ENCODE measurements at regions not wholly inside any gene's neighbourhood (a gene's known extent, or its start where the extent isn't known, plus 50 kb on each side); places are given as distances from the start of the nearest gene placed in this dataset.
"Not testable (repeated sequence)": the region's sequence is repeated elsewhere in the genome, so short reads cannot be mapped to it uniquely, and the experiment has no call there.

DNA sequence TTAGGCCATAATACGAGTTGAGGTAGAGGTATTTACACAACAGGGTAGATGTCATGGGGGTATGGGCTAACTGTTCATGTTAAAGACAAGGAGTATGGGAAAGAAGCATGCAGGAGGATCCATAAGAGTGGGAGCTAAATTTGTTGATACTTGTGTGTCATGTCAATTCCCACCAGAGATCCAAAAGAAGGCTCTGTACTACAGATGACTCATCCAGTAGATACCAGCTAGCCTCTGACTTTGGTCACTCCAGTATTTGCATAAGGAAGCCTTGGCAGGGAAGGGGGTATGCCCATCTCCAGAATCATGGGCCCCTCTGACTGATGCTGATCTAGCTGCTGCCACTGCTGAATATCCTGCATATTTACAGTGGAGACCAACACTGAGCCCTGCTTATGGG is 743.7 kb upstream of the GRAMD2B start:
- H3K4me3 ChIP-seq: no peak overlapping the region
- no peak for DNase-seq (ENCODE audit: low read depth in 1 of 2, low spot score in 2 of 2)
- no peaks in the 10 kb centered on the region for H3K9me3 ChIP-seq (replicated peaks)

DNA sequence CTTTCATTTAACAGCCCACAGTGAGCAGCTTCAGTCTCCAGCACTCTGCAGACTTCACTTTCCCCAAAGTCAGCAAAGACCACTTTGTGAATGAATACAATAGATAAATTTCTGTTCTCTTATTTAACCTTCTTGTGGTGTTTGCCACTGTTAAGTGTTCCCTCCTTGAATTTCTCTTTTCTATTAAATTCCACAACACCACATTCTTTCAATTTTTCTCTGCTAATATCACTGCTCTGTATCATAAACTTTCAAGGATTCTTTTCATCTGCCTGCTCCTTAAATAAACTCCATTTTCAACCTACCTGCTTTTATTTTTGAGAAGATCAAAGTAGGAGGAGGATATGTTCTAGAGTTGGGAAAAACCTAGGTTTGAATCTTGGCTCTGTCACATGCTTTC is 739.5 kb upstream of the GRAMD2B start:
- Histone ChIP-seq H3K27me3 (replicated peaks) (no peaks in the 10 kb centered on the region), H3K27ac (peak overlapping the region; percentile 16), H3K9me3 (replicated peaks) (no peaks in the 10 kb centered on the region), H3K36me3 (no peaks in the 10 kb centered on the region), H3K4me3 (no peak overlapping the region), H3K4me1 (replicated peaks) (peaks cover 31% of the 10 kb centered on the region)
- peak in 1 of 2 experiments; percentile 76 for DNase-seq (ENCODE audit: low read depth in 1 of 2, low spot score in 2 of 2)

More for the DNA sequence above, 743.7 kb upstream of the GRAMD2B start:
- H3K27ac ChIP-seq: no peak overlapping the region
- H3K27me3 ChIP-seq (replicated peaks): no peaks in the 10 kb centered on the region
- H3K4me1 ChIP-seq (replicated peaks): peaks cover 12% of the 10 kb centered on the region
- no peaks in the 10 kb centered on the region for H3K36me3 ChIP-seq

DNA sequence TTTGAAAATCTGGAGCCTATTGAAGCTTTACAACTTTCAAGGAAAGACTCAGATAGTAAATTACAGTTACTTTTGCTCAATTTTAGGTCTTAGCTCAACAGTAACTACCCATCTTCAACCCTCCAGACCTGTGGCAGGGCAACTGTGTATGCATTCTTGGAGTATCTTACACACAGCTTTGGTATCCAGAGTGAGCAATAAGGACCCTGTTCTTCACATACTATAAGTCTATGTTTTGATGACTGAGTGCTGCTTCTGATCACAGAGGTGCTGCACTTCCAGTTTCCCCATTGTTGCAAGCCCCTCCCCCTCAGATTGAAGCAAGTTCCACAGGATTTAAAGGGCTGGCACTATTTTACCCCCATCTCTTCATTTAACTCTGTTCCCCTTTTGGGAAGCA is 737.4 kb upstream of the GRAMD2B start:
- DNase-seq (ENCODE audit: low read depth in 1 of 2, low spot score in 2 of 2): peak; percentile 70 to 75
- Histone ChIP-seq H3K27me3 (replicated peaks) (no peaks in the 10 kb centered on the region), H3K4me3 (no peak overlapping the region), H3K36me3 (no peaks in the 10 kb centered on the region), H3K9me3 (replicated peaks) (no peaks in the 10 kb centered on the region), H3K27ac (peak overlapping the region; percentile 59), H3K4me1 (replicated peaks) (peaks cover 31% of the 10 kb centered on the region)

DNA sequence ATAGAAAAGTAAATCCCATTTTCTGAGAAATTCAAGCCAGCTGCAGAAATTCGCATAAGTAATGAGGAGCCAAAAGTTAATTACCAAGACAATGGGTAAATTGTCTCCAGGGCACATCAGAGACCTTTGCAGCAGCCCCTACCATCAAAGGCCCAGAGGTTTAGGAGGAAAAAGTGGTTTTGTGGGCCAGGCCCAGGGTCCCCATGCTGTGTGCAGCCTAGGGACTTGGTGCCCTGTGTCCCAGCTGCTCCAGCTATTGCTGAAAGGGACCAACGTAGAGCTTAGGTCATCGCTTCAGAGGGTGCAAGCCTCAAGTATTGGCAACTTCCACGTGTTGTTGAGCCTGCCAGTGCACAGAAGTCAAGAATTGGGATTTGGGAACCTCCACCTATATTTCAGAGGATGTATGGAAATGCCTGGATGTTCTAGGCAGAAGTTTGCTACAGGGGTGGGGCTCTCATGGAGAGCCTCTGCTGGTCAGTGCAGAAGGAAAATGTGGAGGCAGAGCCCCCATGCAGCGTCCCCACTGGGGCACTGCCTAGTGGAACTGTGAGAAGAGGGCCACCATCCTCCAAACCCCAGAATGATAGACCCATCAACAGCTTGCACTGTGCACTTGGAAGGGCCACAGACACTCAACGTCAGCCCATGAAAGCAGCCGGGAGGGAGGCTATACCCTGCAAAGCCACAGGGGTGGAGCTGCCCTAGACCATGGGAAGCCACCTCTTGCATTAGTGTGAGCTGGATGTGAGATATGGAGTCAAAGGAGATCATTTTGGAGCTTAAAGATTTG is 731.3 kb upstream of the GRAMD2B start:
- not testable (repeated sequence) for DNase-seq (ENCODE audit: low read depth in 1 of 2, low spot score in 2 of 2); H3K27ac ChIP-seq

DNA sequence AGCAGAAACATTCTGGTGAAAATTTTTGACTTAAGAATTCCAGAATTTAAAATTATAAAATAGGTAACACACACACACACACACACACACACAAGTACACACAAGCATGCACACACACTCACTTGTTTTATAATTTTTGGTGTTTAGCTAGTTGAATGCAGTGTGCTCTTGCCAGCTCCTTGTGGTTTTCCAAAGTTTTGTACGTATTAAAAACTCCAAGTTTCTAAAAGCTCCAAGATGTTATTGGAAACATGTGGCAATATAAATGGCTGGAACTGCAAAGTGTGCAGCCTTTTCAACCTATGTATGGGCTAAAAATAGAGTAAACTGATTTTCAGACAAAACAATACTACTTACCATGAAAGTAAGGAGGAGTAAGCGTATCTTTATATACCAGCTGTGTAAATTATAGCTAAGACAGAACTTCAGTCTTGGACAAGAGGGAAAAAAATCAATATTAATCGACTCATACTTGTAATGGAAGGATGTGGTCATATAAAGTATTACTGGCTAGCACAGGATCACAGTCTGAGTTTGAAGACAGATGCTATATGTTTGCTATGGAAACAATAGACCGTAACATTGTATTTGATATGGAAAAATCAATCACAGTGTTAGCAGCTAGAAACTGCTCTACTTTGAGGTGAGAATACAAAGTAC is 727.1 kb upstream of the GRAMD2B start:
- H3K9me3 ChIP-seq (replicated peaks): no peaks in the 10 kb centered on the region
- H3K36me3 ChIP-seq: no peaks in the 10 kb centered on the region
- peak overlapping the region; percentile 7 for H3K27ac ChIP-seq
- H3K27me3 ChIP-seq (replicated peaks): no peaks in the 10 kb centered on the region
- peaks cover 43% of the 10 kb centered on the region for H3K4me1 ChIP-seq (replicated peaks)
- H3K4me3 ChIP-seq: no peak overlapping the region
- DNase-seq (ENCODE audit: low read depth in 1 of 2, low spot score in 2 of 2): no peak

More for the DNA sequence above, 731.3 kb upstream of the GRAMD2B start:
- not testable (repeated sequence) for H3K4me3 ChIP-seq; H3K9me3 ChIP-seq (replicated peaks); H3K27me3 ChIP-seq (replicated peaks); H3K36me3 ChIP-seq
- H3K4me1 ChIP-seq (replicated peaks): peaks cover 19% of the 10 kb centered on the region

DNA sequence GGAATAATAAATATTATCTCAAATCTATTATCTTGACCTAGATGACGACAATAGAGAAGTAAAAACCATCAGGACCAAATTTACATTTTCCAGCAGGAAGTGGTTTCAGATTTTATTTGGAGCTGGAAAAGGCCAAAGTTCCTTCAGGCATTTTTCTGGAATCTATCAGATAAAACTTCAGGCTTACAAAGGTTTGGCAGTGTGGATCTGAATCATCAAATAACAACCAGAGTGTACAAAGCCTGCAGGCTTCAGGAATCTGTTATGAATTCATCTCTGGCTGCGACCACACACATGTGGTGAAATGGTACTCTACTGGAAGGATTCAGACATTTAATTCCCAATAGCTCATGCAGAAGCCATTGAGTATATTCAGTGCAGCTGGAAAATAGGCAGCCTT is 726.4 kb upstream of the GRAMD2B start:
- DNase-seq (ENCODE audit: low read depth in 1 of 2, low spot score in 2 of 2): peak; percentile 65 to 74
- Histone ChIP-seq H3K27ac (peak overlapping the region; percentile 7), H3K4me1 (replicated peaks) (peaks cover 44% of the 10 kb centered on the region), H3K36me3 (no peaks in the 10 kb centered on the region), H3K27me3 (replicated peaks) (no peaks in the 10 kb centered on the region), H3K4me3 (no peak overlapping the region), H3K9me3 (replicated peaks) (no peaks in the 10 kb centered on the region)

DNA sequence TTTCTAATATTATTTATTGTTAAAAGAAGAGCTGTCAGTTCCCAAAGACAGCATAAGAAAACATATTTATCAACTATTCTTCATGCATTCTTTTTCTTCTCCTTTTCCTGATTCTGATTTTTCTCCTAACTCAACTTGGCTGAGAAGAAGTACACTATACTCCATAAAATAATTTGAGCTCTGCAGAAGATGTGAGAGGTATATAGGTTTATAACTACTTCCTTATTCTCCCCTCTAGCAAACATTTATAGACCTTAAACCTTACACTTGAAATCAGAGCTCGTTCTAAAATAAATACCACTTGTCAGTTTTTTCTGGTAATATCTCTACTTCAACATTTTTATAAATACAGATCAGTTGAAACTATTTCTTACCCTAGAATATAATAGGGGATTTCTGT is 724.8 kb upstream of the GRAMD2B start:
- Histone ChIP-seq H3K36me3 (no peaks in the 10 kb centered on the region), H3K27me3 (replicated peaks) (no peaks in the 10 kb centered on the region), H3K9me3 (replicated peaks) (no peaks in the 10 kb centered on the region), H3K27ac (no peak overlapping the region), H3K4me1 (replicated peaks) (peaks cover 44% of the 10 kb centered on the region), H3K4me3 (no peak overlapping the region)
- DNase-seq (ENCODE audit: low read depth in 1 of 2, low spot score in 2 of 2): no peak

DNA sequence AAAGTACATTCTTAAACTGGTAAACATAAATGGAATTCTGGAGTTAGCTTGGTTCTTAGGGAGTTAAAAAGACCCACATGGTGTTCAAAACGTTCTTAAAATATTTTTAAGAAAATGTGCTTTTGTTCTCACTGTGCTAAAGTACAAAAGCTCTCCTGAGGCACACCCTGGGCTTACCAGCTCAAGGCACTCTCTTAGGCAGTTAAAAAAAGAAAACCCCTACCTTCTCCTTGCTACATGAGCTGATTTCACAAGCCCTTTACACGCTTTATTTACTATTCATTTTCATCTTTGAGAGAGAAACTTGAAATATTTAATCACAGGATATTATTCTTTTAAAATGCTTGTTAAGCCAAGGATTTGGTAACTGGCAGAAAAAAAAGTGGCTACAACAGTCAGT is 723.3 kb upstream of the GRAMD2B start:
- H3K4me1 ChIP-seq (replicated peaks): peaks cover 44% of the 10 kb centered on the region
- peak in 1 of 2 experiments; percentile 27 for DNase-seq (ENCODE audit: low read depth in 1 of 2, low spot score in 2 of 2)
- H3K36me3 ChIP-seq: no peaks in the 10 kb centered on the region
- H3K27me3 ChIP-seq (replicated peaks): no peaks in the 10 kb centered on the region
- H3K27ac ChIP-seq: peak overlapping the region; percentile 34
- H3K9me3 ChIP-seq (replicated peaks): no peaks in the 10 kb centered on the region
- H3K4me3 ChIP-seq: no peak overlapping the region

DNA sequence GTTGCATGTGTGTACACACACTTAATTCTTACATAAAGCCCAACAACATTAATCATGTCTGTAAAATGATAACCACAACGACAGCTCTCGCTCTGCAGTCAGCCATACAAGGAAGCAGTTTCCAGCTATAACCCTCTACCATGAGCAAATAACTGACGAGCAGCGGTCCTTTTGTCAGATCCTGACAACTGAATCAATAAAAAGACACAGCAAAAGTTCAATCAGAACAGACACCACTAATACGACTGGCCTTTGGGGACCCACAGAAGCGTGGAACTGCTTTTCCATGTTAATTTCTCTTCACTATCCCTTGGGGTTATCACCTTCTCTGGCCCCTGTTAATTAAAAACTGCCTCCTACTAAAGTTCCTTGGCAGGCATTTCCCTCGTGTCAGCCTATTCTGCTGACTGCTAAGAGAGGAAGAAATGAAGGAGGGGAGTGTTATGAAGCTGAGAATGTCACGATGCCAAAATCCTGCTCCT is 722.8 kb upstream of the GRAMD2B start:
- Histone ChIP-seq H3K27me3 (replicated peaks) (no peaks in the 10 kb centered on the region), H3K4me3 (no peak overlapping the region), H3K9me3 (replicated peaks) (no peaks in the 10 kb centered on the region), H3K27ac (peak overlapping the region; percentile 34), H3K36me3 (no peaks in the 10 kb centered on the region), H3K4me1 (replicated peaks) (peaks cover 40% of the 10 kb centered on the region)
- no peak for DNase-seq (ENCODE audit: low read depth in 1 of 2, low spot score in 2 of 2)

DNA sequence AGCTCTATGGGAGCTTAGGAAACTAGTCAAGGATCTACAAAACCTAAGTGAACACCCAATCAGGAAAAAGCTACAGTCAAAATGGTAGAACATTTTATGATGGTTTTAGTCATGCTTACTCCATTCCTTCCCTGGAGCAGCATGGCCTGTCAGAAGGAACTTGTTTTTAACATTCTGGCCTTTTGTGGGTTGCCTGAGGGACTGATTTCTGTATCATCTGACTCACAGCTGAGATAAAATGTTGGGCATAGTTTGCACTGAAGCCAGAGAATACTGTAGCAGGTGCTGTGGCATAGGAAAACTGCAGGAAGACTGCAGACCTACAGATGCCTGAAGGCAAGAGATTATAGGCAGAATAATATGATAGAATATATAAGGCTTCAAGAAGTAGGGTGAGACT is 719.6 kb upstream of the GRAMD2B start:
- Histone ChIP-seq H3K9me3 (replicated peaks) (no peaks in the 10 kb centered on the region), H3K4me3 (no peak overlapping the region), H3K4me1 (replicated peaks) (peaks cover 18% of the 10 kb centered on the region), H3K36me3 (no peaks in the 10 kb centered on the region), H3K27me3 (replicated peaks) (no peaks in the 10 kb centered on the region), H3K27ac (no peak overlapping the region)
- no peak for DNase-seq (ENCODE audit: low read depth in 1 of 2, low spot score in 2 of 2)

DNA sequence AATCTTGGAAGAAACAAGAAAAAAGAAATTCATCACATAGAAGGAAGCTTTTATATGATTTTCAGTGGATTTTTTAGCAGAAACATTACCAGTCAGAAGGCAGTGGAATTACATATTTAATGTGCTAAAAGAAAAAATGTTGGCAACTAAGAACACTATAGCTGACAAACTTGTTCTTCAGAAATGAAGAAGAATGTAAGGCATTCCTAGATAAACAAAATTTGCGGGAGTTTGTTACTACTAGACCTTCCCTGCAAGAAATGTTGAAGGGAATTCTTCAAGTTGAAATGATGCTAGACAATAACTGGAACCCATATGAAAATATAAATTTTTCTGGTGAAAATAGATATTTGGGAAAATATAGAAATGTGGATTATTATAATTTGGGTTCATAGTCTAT is 718.3 kb upstream of the GRAMD2B start:
- no peaks in the 10 kb centered on the region for H3K9me3 ChIP-seq (replicated peaks)
- no peak overlapping the region for H3K27ac ChIP-seq
- H3K36me3 ChIP-seq: no peaks in the 10 kb centered on the region
- H3K4me1 ChIP-seq (replicated peaks): peaks cover 13% of the 10 kb centered on the region
- H3K4me3 ChIP-seq: no peak overlapping the region
- no peaks in the 10 kb centered on the region for H3K27me3 ChIP-seq (replicated peaks)
- no peak for DNase-seq (ENCODE audit: low read depth in 1 of 2, low spot score in 2 of 2)

DNA sequence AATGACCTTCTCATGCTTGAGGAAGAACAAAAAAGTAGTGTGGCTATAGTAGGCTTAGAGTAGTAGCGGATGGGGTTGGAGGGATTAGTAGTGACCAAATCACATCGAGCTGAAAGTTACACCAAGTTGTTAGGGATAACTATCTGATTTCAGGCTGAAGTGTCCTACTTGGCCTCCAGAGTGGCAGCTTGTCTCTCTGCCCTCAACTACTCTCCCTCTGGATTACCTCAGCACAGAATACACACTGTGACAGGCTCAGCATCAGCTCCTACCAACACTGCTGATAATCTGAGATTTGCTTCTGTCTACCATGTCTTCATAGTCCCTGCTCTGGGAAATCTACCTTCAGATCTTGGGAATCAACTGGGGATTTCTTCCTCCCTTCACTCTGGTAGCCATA is 714.6 kb upstream of the GRAMD2B start:
- H3K9me3 ChIP-seq (replicated peaks): no peaks in the 10 kb centered on the region
- no peaks in the 10 kb centered on the region for H3K27me3 ChIP-seq (replicated peaks)
- H3K36me3 ChIP-seq: no peaks in the 10 kb centered on the region
- no peak for DNase-seq (ENCODE audit: low read depth in 1 of 2, low spot score in 2 of 2)
- no peak overlapping the region for H3K27ac ChIP-seq
- H3K4me3 ChIP-seq: no peak overlapping the region
- H3K4me1 ChIP-seq (replicated peaks): peaks cover 8% of the 10 kb centered on the region

DNA sequence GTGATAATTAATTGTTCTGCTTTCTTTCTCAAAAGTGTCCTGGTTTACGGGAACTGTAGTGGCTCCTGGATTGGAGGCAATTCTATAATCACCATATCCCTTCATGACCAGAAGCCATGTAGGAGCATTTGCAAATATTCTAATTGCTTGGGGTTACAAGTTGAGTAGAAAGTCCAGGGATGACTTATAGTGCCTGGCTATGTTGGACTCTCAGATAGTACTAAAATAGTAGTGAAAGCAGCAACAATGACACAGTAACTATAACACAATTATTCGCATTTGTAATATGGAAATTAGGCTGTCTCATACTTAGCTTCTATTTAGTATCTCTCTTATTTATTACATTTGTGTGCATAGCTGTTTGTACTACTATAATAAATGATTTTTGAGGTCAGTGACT is 712.5 kb upstream of the GRAMD2B start:
- no peak overlapping the region for H3K4me3 ChIP-seq
- no peak overlapping the region for H3K27ac ChIP-seq
- DNase-seq (ENCODE audit: low read depth in 1 of 2, low spot score in 2 of 2): no peak
- no peaks in the 10 kb centered on the region for H3K27me3 ChIP-seq (replicated peaks)
- no peaks in the 10 kb centered on the region for H3K36me3 ChIP-seq
- peaks cover 14% of the 10 kb centered on the region for H3K4me1 ChIP-seq (replicated peaks)
- H3K9me3 ChIP-seq (replicated peaks): no peaks in the 10 kb centered on the region

DNA sequence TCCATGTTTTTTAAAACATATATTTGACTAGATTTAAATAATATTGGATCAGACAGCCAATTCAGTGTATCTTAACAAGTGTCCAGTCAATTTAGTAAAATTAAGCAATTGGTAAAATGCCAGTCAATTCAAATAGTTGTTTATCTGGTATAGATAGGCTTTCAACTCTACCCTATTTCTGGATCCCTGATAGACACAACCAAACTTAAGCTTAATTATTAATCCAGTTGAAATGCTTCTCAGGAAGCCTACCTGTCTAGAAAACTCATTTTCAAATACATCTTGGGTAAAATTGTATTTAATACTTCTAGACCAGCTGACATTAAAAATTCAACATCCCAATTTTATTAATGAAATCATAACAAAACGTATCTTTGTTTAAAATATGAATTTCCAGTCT is 710.8 kb upstream of the GRAMD2B start:
- H3K36me3 ChIP-seq: no peaks in the 10 kb centered on the region
- H3K4me1 ChIP-seq (replicated peaks): peaks cover 29% of the 10 kb centered on the region
- H3K4me3 ChIP-seq: no peak overlapping the region

More for the DNA sequence above, 710.8 kb upstream of the GRAMD2B start:
- DNase-seq (ENCODE audit: low read depth in 1 of 2, low spot score in 2 of 2): no peak
- no peaks in the 10 kb centered on the region for H3K9me3 ChIP-seq (replicated peaks)
- H3K27ac ChIP-seq: no peak overlapping the region
- H3K27me3 ChIP-seq (replicated peaks): no peaks in the 10 kb centered on the region

All from SJSA1 (cell line).